ENCODE measurements at regions not wholly inside any gene's neighbourhood (a gene's known extent, or its start where the extent isn't known, plus 50 kb on each side); places are given as distances from the start of the nearest gene placed in this dataset.

DNA sequence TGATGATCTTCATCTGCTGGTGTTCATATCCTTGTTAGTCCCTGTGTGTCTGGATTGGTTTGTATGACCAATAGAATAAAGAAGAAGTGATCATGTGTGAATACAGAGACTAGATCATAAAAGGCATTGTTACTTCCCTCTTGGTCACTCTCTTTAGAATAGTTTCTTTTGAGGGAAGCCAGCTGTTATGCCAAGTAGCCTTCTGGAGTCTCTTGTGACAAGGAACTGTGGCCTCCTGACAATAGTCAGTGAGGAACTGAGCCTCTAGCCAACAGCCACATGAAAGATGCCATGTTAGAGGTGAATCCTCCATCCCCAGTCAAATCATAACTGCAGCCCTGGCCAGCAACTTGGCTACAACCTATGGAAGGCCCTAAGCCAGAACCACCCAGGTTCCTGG lies 63.0 kb upstream of the SMAD3 start:
- TF ChIP-seq ZNF24 (IDR thresholded peaks at IDR 0.05): no peak
- no peak for TF ChIP-seq ATF3 (IDR thresholded peaks at IDR 0.05; ENCODE audit: borderline replicate concordance, extremely low read depth, low read depth, low read length)
- TF ChIP-seq CTCF (IDR thresholded peaks at IDR 0.05 in 2 of 3, conservative IDR thresholded peaks at IDR 0.05 in 1 of 3; ENCODE audit: control insufficient read depth in 2 of 3, extremely low read depth in 1 of 3, insufficient read depth in 1 of 3, low read depth in 3 of 3, low read length in 3 of 3): no peak
- TF ChIP-seq MTA3 (IDR thresholded peaks at IDR 0.05; ENCODE audit: borderline replicate concordance, low read length): no peak
